HG02938 (cell line): ENCODE measurements at regions not wholly inside any gene's neighbourhood (a gene's known extent, or its start where the extent isn't known, plus 50 kb on each side); places are given as distances from the start of the nearest gene placed in this dataset.
"Not testable (repeated sequence)": the region's sequence is repeated elsewhere in the genome, so short reads cannot be mapped to it uniquely, and the experiment has no call there.

Source experiments
- ATAC-seq: cut with Tn5 transposase; IDR thresholded peaks from one replicate; pipeline ENCODE4 v1.9.1; 2021; ENCODE audit warnings: mild to moderate bottlenecking, moderate library complexity; ENCODE audit not compliant: unreplicated experiment

DNA sequence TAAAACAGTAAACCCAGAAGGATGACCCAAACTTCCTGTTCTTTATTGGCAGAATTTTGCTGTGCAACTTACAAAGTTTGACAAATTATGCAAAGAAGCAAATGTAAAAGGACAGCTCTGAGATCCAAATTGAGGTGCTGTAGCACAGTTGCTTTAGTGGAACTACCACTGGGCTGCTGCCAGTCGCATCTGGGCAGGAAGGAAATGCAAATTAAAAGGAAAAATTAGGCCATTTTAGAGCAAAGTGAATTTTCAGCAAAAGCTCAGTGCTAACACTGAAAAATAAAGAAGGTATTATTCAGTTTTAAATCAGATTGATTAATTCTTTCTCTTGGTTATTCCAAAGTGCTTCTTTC lies 104.5 kb downstream of the ZMAT3 start:
- peak; percentile 2 for ATAC-seq

- peak; percentile 31 for ATAC-seq
Observed at GRCh38 chr3:178966299-178967176, 105.1 kb downstream of the ZMAT3 start.

DNA sequence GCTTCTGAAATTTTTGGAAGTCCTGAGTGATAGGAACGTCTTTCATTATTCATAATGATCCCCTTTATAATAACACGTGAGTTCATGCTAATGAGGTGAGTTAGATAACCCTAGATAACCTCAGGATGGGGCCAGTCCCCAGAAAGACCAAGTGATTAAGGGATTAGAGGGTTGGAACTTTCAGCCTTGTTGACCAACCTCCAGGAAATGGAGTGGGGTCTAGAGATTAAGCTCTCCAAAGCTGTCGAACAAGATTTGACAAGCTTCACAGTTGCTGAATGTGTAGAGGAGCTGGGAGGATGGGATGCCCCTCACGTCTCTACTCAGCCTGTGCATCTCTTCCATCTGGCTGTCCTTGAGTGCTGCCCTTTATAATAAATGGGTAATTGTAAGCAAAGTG lies 107.1 kb downstream of the ZMAT3 start:
- ATAC-seq = no peak

DNA sequence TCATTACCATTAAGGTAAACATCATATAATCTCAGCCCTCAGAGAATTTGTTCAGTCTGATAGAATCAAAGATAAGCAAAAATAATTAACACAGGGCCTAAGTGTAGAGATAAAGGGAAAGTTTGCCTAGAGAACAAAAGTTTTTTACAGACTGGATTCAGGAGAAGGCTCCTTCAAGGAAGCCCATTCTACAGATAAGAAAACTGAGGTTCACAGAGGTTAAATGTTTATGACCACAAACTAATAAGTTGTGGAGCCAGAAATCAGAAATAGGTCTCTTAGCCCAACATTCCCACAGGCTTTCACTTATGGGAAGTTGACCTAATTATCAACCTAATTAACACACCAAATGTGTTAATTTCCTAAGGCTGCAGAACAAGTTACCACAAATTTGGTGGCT lies 110.7 kb downstream of the ZMAT3 start:
- no peak for ATAC-seq

GRCh38 chr3:178960181-178960580 lies 111.4 kb downstream of the ZMAT3 start:
- ATAC-seq = no peak

DNA sequence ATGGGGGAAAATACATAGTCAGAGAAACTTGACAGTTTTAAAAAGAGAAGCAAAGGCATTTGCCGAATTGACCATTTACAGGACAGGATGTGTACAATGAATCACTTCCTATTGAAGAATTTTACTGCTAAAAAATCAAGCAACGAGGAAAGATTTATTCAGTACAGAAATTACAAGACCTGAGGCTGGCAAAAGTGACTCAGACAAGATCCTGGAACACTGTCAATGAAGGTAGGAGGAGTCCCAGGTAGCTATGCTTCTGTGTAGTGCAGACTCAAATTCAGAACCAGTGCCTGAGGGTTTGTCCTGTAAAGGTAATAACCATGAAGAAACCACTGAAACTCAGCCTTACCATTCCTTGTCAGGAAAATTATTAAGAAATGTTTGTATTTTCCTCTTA lies 120.9 kb downstream of the ZMAT3 start:
- ATAC-seq = no peak

GRCh38 chr3:178949896-178950295 lies 121.7 kb downstream of the ZMAT3 start:
- no peak for ATAC-seq

DNA sequence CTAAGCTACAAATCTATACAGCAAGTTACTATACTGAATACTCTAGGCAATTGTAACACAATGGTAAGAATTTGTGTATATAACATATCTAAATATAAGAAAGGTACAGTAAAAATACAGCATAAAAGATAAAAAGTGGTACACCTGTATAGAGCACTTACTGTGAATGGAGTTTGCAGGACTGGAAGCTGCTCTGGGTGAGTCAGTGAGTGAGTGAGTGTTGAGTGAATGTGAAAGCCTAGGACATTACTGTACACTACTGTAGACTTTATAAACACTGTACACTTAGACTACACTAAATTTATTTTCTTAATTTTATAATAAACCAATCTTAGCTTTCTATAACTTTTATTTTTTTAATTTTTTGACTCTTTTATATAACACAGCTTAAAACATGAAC lies 123.1 kb downstream of the ZMAT3 start:
- ATAC-seq = no peak

DNA sequence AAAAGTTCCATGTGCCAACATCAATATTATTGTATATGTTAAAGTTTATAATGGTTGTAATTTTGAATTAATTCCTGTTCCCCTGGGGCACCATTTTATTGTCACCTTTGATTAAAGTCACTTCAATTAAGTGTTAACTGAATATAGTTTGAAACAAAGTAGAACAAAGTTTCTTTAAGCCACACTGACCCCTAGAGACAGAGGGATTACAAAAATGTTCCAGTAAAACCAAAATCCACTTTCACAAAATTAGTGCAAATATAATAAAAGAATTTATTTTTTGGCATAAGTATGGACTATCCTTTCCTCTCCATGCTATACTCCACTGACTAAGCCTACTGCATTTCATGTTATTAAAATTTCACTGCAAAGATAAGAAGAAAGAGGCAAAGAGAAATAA lies 123.9 kb downstream of the ZMAT3 start:
- no peak for ATAC-seq

DNA sequence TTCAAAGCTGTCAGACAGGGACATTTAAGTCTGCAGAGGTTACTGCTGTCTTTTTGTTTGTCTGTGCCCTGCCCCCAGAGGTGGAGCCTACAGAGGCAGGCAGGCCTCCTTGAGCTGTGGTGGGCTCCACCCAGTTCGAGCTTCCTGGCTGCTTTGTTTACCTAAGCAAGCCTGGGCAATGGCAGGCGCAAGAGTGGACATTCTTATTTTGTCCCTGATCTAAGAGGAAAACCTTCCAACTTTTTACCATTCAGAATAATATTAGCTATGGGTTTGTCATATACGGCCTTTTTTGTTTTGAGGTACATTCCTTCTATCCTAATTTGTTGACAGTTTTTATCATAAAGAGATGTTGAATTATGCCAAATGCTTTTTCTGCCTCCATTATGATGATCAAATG lies 129.3 kb downstream of the ZMAT3 start:
- not testable (repeated sequence) for ATAC-seq

DNA sequence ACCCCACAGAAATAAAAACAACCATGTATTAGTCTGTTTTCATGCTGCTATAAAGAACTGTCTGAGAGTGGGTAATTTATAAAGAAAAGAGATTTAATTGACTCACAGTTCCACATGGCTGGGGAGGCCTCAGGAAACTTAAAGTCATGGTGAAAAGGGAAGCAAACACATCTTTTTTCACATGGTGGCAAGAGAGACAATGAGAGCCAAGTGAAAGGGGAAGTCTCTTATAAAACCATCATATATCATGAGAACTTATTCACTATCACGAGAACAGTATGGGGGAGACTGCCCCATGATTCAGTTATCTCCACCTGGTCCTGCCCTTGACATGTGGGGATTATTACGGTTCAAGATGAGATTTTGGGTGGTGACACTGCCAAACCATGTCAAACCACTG lies 141.5 kb downstream of the ZMAT3 start:
- no peak for ATAC-seq

DNA sequence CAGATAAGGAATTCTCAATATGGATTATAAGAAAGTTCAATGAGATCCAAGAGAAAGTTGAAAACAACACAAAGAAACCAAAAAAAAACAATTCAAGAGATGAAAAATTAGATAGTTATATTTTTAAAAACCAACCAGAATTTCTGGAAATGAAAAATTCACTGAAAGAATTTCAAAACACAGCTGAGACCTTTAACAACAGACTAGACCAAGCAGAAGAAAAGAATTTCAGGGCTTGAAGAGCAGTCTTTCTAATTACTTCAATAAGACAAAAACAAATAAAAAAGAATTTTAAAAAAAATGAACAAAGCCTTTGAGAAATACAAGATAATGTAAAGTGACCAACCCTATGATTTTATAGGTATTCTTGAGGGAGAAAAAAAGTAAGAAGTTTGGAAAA lies 155.4 kb downstream of the ZMAT3 start:
- no peak for ATAC-seq

DNA sequence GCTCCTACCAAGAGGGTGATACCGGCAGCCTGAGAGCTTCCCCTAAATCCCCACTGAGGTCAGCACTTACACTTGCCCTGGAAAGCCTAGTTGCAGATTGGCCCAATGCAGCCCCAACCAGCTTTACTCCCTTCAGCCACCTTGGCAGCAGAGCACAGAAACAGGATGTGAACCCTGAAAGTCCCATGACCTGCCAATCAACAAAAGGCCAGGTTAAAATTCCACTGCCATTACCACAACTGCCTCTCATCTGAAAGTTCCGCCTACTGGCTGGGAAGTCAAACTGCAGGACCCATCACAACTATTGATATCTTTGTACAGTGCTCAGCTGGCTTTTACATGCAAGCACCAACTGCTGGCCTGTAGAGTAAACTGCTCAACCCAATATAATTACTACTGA lies 156.2 kb downstream of the ZMAT3 start:
- ATAC-seq = no peak

- ATAC-seq = no peak
Observed at GRCh38 chr3:178907081-178907480, 164.5 kb downstream of the ZMAT3 start.

DNA sequence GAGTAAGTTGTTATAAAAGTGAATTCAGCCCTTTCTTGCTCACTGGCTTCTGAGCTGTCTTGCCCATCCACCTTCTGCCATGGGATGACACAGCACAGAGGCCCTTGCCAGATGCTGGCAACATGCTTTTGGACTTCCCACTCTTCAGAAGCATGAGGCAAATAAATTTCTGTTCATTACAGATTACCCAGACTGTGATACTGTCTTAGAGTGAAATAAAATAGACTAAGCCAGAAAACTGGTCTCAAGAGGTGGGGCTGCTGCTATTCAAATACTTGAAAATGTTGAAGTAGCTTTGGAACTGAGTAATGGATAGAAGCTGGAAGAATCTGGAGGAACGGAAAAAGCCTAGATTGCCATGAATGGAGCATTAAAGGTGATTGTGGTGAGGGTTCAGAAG lies 170.4 kb downstream of the ZMAT3 start:
- no peak for ATAC-seq

GRCh38 chr3:178900029-178900646 lies 171.5 kb downstream of the ZMAT3 start:
- ATAC-seq = no peak

DNA sequence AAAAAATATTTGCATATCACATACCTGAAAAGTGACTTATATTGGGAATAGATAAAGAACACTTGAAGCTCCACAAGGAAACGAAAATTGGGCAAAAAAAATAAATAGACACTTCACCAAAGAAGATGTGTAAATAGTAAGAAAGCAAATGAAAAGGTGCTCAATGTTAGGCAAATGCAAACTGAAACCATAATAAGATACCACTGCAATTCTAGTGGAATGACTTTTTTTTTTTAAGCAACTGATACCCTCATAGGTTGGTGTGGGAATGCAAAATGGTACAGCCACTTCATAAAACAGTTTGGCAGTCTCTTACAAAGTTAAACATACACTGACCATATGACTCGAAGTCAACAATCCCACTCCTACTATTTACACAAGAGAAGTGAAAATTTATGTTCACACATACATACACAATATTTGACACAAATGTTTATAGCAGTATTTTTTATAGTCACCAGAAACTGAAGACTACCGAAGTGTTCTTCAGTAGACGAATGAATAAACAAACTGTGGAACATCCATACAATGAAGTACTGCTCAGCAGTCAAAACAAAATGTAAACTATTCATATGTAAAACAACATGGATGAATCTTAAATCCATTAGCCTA lies 176.3 kb downstream of the ZMAT3 start:
- ATAC-seq = no peak
